Body of pancreas (tissue), 4 donors: ENCODE measurements at regions not wholly inside any gene's neighbourhood (a gene's known extent, or its start where the extent isn't known, plus 50 kb on each side); places are given as distances from the start of the nearest gene placed in this dataset.
"Not testable (repeated sequence)": the region's sequence is repeated elsewhere in the genome, so short reads cannot be mapped to it uniquely, and the experiment has no call there.

Experiments used
- ATAC-seq: fragments of 150-250 bp; one replicate; pipeline ENCODE4 v1.9.1; 2016
- DNase-seq, 4 donors: peaks; one replicate each; pipeline ENCODE4 v3.0.0-alpha.2; 2019
- H3K27ac ChIP-seq, 4 donors: fragments of 200-600 bp; sonication (generic); 1 replicate in 3 of 4; 2 replicates in 1 of 4; pipeline versions ENCODE4 v1.5.1 to v1.6.1; 2016 to 2019; ENCODE audit warnings: mild to moderate bottlenecking in 1 of 4, mixed read lengths in 1 of 4, moderate library complexity in 1 of 4
- H3K27me3 ChIP-seq, 2 donors: fragments of 200-600 bp; sonication (generic); one replicate each; pipeline ENCODE4 v1.6.0; 2016; ENCODE audit warnings: mild to moderate bottlenecking in 1 of 2
- H3K36me3 ChIP-seq, 2 donors: fragments of 200-600 bp; sonication (generic); replicated peaks in 1 of 2; 2 replicates each; pipeline ENCODE4 v1.5.1; 2016; ENCODE audit warnings: low read depth in 2 of 2; ENCODE audit not compliant: insufficient read depth in 1 of 2
- H3K4me1 ChIP-seq: fragments of 200-600 bp; sonication (generic); one replicate; pipeline ENCODE4 v1.6.0; 2016
- H3K4me3 ChIP-seq, 2 donors: fragments of 200-600 bp; sonication (generic); 1 replicate in 1 of 2; 2 replicates in 1 of 2; pipeline ENCODE4 v1.5.1; 2016 to 2019
- H3K9me3 ChIP-seq, 3 donors: fragments of 200-600 bp; sonication (generic); 1 replicate in 2 of 3; 2 replicates in 1 of 3; pipeline ENCODE4 v1.5.1; 2016
- POLR2A ChIP-seq, 3 donors: fragments of 450-650 bp; IDR thresholded peaks; one replicate each; pipeline ENCODE4 v1.6.1; 2016; ENCODE audit warnings: antibody characterized with exemption in 3 of 3, mild to moderate bottlenecking in 2 of 3
- WGBS, 2 donors: methylation state at CpG; one replicate each; pipeline ENCODE4 v1.1.5; 2017; 5-methylcytosine and 5-hydroxymethylcytosine counted together
- intact Hi-C: fragments of 100-400 bp; cut with DNase I; formaldehyde crosslinking; loops from one replicate; pipeline ENCODE4 v1.15.1; 2023
- TF ChIP-seq, protein P1 (sequence below), 7 experiments: fragments of 450-650 bp in 4 of 7; fragments of 200-600 bp in 3 of 7; sonication (generic) in 3 of 7; IDR thresholded peaks; one replicate each; pipeline ENCODE4 v1.5.1; 2016 to 2019; ENCODE audit warnings: antibody characterized with exemption in 7 of 7

DNA sequence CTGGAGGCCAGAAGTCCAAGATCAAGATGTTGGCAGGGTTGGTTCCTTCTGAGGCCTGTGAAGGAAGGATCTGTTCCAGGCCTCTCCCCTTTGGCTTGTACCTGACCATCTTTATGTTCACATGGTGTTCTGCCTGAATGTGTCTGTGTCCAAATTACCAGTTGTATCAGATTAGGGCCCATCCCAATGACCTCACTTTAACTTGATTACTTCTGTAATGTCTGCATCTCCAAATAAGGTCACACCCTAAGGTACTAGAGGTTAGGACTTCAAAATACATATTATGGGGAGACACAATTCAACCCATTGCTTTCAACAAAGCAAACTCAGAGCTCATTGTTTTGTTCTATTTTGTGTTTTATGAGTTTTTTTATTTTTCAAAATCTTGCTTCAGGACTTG, 75.7 kb downstream of the TNFAIP3 start:
- Histone ChIP-seq H3K4me3 (no peak overlapping the region), H3K27me3 (no peaks in the 10 kb centered on the region), H3K9me3 (no peaks in the 10 kb centered on the region), H3K4me1 (no peaks in the 10 kb centered on the region), H3K36me3 (no peaks in the 10 kb centered on the region), H3K27ac (no peak overlapping the region)
- ATAC-seq, result no peak
- DNase-seq, result no peak
- intact Hi-C loops, result no loop called here
- TF ChIP-seq POLR2A (IDR thresholded peaks at IDR 0.05), result no peak
- TF ChIP-seq, protein P1, sequence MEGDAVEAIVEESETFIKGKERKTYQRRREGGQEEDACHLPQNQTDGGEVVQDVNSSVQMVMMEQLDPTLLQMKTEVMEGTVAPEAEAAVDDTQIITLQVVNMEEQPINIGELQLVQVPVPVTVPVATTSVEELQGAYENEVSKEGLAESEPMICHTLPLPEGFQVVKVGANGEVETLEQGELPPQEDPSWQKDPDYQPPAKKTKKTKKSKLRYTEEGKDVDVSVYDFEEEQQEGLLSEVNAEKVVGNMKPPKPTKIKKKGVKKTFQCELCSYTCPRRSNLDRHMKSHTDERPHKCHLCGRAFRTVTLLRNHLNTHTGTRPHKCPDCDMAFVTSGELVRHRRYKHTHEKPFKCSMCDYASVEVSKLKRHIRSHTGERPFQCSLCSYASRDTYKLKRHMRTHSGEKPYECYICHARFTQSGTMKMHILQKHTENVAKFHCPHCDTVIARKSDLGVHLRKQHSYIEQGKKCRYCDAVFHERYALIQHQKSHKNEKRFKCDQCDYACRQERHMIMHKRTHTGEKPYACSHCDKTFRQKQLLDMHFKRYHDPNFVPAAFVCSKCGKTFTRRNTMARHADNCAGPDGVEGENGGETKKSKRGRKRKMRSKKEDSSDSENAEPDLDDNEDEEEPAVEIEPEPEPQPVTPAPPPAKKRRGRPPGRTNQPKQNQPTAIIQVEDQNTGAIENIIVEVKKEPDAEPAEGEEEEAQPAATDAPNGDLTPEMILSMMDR (IDR thresholded peaks at IDR 0.05), result no peak

- H3K27me3 ChIP-seq, H3K27ac ChIP-seq, ATAC-seq, H3K9me3 ChIP-seq, H3K4me3 ChIP-seq, H3K36me3 ChIP-seq, H3K4me1 ChIP-seq, DNase-seq, intact Hi-C loops: not testable (repeated sequence)
- 44 to 54% methylated on average over 3 of the region's 3 CpGs for WGBS, 2 donors
Measured at GRCh38 chr6:137944381-137944780, 77.3 kb downstream of the TNFAIP3 start.

DNA sequence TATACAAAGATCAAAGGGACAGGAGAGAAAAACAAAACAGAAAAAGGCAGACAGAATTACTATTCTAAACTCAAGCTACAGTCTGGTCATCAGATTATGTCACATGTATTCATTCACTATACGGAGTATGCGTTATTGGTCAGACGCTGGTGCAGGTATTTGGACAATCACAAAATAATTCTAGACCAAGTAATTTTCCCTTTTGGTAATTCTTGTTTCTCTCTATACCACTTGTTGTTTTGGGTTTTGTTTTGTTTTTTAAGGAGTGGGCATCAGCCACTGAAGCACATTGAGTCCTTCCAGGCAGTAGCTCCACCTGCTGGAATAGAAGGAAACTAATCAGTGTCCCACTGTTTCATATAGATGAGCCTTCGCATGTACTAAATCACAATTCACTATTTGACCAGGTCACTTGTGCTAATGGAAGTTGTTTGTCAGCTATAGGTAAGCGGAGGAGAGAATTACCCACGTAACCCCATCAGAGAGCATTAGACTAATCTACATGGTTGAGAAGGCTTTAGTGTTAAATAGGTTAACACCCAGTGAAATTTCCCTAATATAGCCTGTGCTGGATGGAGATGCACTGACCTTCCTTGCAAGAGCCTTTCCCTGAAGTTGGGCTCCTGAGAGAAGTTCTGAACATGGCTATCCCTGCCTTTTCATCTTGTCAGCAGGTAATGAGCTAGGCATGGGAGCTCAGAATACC, 77.9 kb downstream of the TNFAIP3 start:
- WGBS, 2 donors, result 38 to 47% methylated on average over 6 of the region's 6 CpGs
- no peaks in the 10 kb centered on the region for H3K27me3 ChIP-seq
- peak in 1 of 4 donors; percentile 38 for DNase-seq
- ATAC-seq, result peak; percentile 80
- no peaks in the 10 kb centered on the region for H3K9me3 ChIP-seq
- no peaks in the 10 kb centered on the region for H3K36me3 ChIP-seq
- TF ChIP-seq, protein P1 (IDR thresholded peaks at IDR 0.05), result peak in 6 of 7 experiments; percentile 65 to 82 (median 78)
- TF ChIP-seq POLR2A (IDR thresholded peaks at IDR 0.05), result no peak
- no peak overlapping the region for H3K4me3 ChIP-seq
- no peak overlapping the region for H3K27ac ChIP-seq
- intact Hi-C loops, result loop anchor here (5.0 kb wide), 1 partner anchor 243 kb away; no protein-coding TSS in a partner anchor
- no peaks in the 10 kb centered on the region for H3K4me1 ChIP-seq

- Histone ChIP-seq H3K27ac (no peak overlapping the region), H3K4me1 (no peaks in the 10 kb centered on the region), H3K9me3 (no peaks in the 10 kb centered on the region), H3K36me3 (no peaks in the 10 kb centered on the region), H3K4me3 (no peak overlapping the region), H3K27me3 (no peaks in the 10 kb centered on the region)
- DNase-seq (no peak), ATAC-seq (no peak)
- TF ChIP-seq POLR2A (IDR thresholded peaks at IDR 0.05), result no peak
- TF ChIP-seq, protein P1 (IDR thresholded peaks at IDR 0.05), result no peak
- intact Hi-C loops, result loop anchor here (5.0 kb wide), 1 partner anchor 248 kb away; no protein-coding TSS in a partner anchor
- 91 to 100% methylated on average over 1 of the region's 1 CpG for WGBS, 2 donors
Measured at GRCh38 chr6:137949686-137950390, 82.8 kb downstream of the TNFAIP3 start.

DNA sequence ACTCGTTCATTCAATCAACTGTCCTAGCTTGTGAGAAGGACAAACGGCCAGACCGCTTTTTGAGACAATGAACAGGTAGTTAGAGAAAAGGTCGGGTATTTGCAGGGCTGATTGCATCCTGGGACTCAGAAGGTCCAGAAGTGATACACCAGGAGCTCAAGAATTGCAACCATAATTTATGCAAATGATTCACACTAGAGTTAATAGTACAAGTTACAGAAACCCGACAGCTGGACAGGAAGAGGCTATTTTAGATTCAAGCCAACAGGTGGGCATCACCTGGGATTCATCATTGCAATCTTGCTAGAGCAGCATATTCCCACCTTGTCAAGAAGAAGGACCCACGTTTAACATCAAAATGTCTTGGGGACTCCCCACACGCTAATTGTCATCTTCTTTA, 83.5 kb downstream of the TNFAIP3 start:
- TF ChIP-seq POLR2A (IDR thresholded peaks at IDR 0.05), result no peak
- TF ChIP-seq, protein P1 (IDR thresholded peaks at IDR 0.05), result no peak
- Histone ChIP-seq H3K27ac (no peak overlapping the region), H3K9me3 (no peaks in the 10 kb centered on the region), H3K36me3 (no peaks in the 10 kb centered on the region), H3K27me3 (no peaks in the 10 kb centered on the region), H3K4me1 (no peaks in the 10 kb centered on the region), H3K4me3 (no peak overlapping the region)
- ATAC-seq (no peak), DNase-seq (no peak)
- WGBS, 2 donors, result 75% methylated on average over 7 of the region's 7 CpGs
- intact Hi-C loops, result no loop called here
